22Rv1 (cell line): ENCODE measurements at regions not wholly inside any gene's neighbourhood (a gene's known extent, or its start where the extent isn't known, plus 50 kb on each side); places are given as distances from the start of the nearest gene placed in this dataset.
"Not testable (repeated sequence)": the region's sequence is repeated elsewhere in the genome, so short reads cannot be mapped to it uniquely, and the experiment has no call there.

ENCODE experiments used
- H3K27ac ChIP-seq: fragments of 450-650 bp; 2 replicates; pipeline ENCODE4 v1.5.1; 2017
- CTCF ChIP-seq: fragments of 450-650 bp; IDR thresholded peaks from 2 replicates; pipeline ENCODE4 v1.5.1; 2017; ENCODE audit warnings: mild to moderate bottlenecking
- ZFX ChIP-seq: fragments of 450-650 bp; IDR thresholded peaks from 2 replicates; pipeline ENCODE4 v1.6.1; 2017; ENCODE audit warnings: antibody characterized with exemption, borderline replicate concordance

GRCh38 chr3:182514236-182514964 lies 278.9 kb upstream of the ATP11B start:
- TF ChIP-seq CTCF (no peak), ZFX (no peak)
- no peak overlapping the region for H3K27ac ChIP-seq

- TF ChIP-seq CTCF, result no peak
- no peak for TF ChIP-seq ZFX
- no peak overlapping the region for H3K27ac ChIP-seq
Observed at GRCh38 chr3:182516597-182517336, 276.5 kb upstream of the ATP11B start.

- TF ChIP-seq ZFX (no peak), CTCF (no peak)
- H3K27ac ChIP-seq, result no peak overlapping the region
Observed at GRCh38 chr3:182519569-182519968, 273.7 kb upstream of the ATP11B start.

GRCh38 chr3:182521339-182521738 lies 272.0 kb upstream of the ATP11B start:
- no peak overlapping the region for H3K27ac ChIP-seq
- TF ChIP-seq ZFX (no peak), CTCF (no peak)

GRCh38 chr3:182523424-182523823 lies 269.9 kb upstream of the ATP11B start:
- H3K27ac ChIP-seq, result not testable (repeated sequence)

- H3K27ac ChIP-seq, result no peak overlapping the region
- no peak for TF ChIP-seq CTCF
- no peak for TF ChIP-seq ZFX
Observed at GRCh38 chr3:182523836-182524235, 269.5 kb upstream of the ATP11B start.

GRCh38 chr3:182524711-182525401 lies 268.4 kb upstream of the ATP11B start:
- TF ChIP-seq CTCF, result no peak
- no peak for TF ChIP-seq ZFX

More at GRCh38 chr3:182524711-182525401, 268.4 kb upstream of the ATP11B start:
- H3K27ac ChIP-seq, result 0 out of 2 replicates have a peak overlapping the region, but pooled peaks have one; percentile 18
